Endothelial cell of umbilical vein (primary cell): ENCODE measurements at regions not wholly inside any gene's neighbourhood (a gene's known extent, or its start where the extent isn't known, plus 50 kb on each side); places are given as distances from the start of the nearest gene placed in this dataset.

Source experiments
- EZH2 ChIP-seq: IDR thresholded peaks from 2 replicates; pipeline ENCODE4 v1.6.1; 2012; ENCODE audit warnings: borderline replicate concordance, low read depth, mild to moderate bottlenecking, moderate library complexity, low read length, inconsistent platforms; ENCODE audit not compliant: severe bottlenecking
- FOS ChIP-seq: IDR thresholded peaks from 2 replicates; pipeline ENCODE4 v1.6.1; 2011; ENCODE audit warnings: mild to moderate bottlenecking, low read length, moderate library complexity, borderline replicate concordance; ENCODE audit not compliant: insufficient read depth
- GATA2 ChIP-seq: IDR thresholded peaks from 2 replicates; pipeline ENCODE4 v1.7.0; 2011; ENCODE audit warnings: low read depth, mild to moderate bottlenecking, moderate library complexity, mixed read lengths, low read length; ENCODE audit not compliant: insufficient read length, insufficient read depth
- JUN ChIP-seq: IDR thresholded peaks from 2 replicates; pipeline ENCODE4 v1.6.1; 2011; ENCODE audit warnings: borderline replicate concordance, low read depth; ENCODE audit not compliant: insufficient read length, insufficient read depth
- MYC ChIP-seq: IDR thresholded peaks from one replicate; pipeline ENCODE4 v1.6.1; 2011; ENCODE audit warnings: mild to moderate bottlenecking, low read depth, low read length
- POLR2A ChIP-seq: IDR thresholded peaks from 2 replicates; pipeline ENCODE4 v1.6.1; 2012; ENCODE audit warnings: low read depth, mild to moderate bottlenecking, control low read depth, low read length
- POLR2AphosphoS5 ChIP-seq: IDR thresholded peaks from 2 replicates; pipeline ENCODE4 v1.6.1; 2012; ENCODE audit warnings: low read depth, mild to moderate bottlenecking, control low read depth, low read length, moderate library complexity; ENCODE audit not compliant: insufficient read depth
- TF ChIP-seq, protein P1 (sequence below), 2 donors: IDR thresholded peaks; 1 replicate in 1 of 2; 2 replicates in 1 of 2; pipeline ENCODE4 v1.5.1; 2011; ENCODE audit warnings: low read length in 2 of 2, mild to moderate bottlenecking in 2 of 2, moderate library complexity in 2 of 2, control low read depth in 1 of 2, inconsistent platforms in 1 of 2, low read depth in 1 of 2; ENCODE audit not compliant: insufficient read depth in 1 of 2; ENCODE audit errors: extremely low read depth in 1 of 2
- TF ChIP-seq, protein P2 (sequence below): IDR thresholded peaks from 2 replicates; pipeline ENCODE4 v1.6.1; 2011; ENCODE audit not compliant: insufficient read depth, insufficient read length

DNA sequence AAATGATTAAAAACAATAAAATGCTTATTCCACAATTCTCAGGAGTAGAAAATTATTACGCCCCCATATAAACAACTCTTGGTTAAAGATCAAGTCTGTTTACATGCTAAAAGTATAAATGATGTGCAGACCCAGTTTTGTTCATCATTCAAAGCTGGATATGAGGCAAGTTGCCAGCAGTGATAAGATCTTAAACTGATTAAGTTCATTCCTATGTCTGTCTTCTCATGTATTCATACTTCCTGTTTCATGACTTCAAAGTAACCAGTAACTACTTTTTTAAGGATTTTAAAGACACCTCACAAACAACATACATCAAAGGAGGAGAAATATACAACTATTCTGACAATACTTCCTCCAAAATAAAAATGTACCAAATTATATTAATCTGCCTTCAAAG is 55.0 kb upstream of the ARHGAP32 start:
- TF ChIP-seq POLR2A: no peak
- TF ChIP-seq, protein P1, sequence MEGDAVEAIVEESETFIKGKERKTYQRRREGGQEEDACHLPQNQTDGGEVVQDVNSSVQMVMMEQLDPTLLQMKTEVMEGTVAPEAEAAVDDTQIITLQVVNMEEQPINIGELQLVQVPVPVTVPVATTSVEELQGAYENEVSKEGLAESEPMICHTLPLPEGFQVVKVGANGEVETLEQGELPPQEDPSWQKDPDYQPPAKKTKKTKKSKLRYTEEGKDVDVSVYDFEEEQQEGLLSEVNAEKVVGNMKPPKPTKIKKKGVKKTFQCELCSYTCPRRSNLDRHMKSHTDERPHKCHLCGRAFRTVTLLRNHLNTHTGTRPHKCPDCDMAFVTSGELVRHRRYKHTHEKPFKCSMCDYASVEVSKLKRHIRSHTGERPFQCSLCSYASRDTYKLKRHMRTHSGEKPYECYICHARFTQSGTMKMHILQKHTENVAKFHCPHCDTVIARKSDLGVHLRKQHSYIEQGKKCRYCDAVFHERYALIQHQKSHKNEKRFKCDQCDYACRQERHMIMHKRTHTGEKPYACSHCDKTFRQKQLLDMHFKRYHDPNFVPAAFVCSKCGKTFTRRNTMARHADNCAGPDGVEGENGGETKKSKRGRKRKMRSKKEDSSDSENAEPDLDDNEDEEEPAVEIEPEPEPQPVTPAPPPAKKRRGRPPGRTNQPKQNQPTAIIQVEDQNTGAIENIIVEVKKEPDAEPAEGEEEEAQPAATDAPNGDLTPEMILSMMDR (IDR thresholded peaks at IDR 0.05; ENCODE audit: extremely low read depth in 1 of 2, insufficient read depth in 1 of 2, low read depth in 1 of 2, low read length in 2 of 2): no peak
- TF ChIP-seq EZH2: no peak
- no peak for TF ChIP-seq JUN
- TF ChIP-seq POLR2AphosphoS5: no peak
- TF ChIP-seq GATA2: peak; percentile 82
- TF ChIP-seq FOS: peak; percentile 11
- TF ChIP-seq, protein P2, sequence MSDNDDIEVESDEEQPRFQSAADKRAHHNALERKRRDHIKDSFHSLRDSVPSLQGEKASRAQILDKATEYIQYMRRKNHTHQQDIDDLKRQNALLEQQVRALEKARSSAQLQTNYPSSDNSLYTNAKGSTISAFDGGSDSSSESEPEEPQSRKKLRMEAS: no peak
- TF ChIP-seq MYC: no peak
